ENCODE measurements at regions not wholly inside any gene's neighbourhood (a gene's known extent, or its start where the extent isn't known, plus 50 kb on each side); places are given as distances from the start of the nearest gene placed in this dataset.

GRCh38 chr4:136946307-136946907 is 585.9 kb downstream of the PCDH18 start:
- ChIA-PET POLR2A (no interaction called here), CTCF (no interaction called here)

DNA sequence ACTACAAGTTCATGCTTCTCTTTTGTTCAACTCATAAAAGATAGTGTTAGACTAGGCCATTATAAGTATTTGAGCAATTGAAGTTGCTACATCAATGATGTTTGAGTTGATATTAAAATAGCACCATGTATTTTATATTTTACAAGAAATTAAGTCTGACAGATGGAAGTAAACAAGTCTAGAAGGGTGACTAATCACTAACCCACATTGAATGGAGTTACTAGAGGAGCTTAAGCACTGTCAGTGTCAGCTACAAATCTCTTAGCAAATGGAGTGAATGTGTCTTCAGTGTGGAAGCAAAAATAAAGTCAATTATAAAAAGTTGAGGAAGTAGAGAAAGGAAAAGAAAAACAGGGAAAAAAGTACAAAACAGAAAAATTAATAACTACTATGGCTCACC is 592.5 kb downstream of the PCDH18 start:
- DNase-seq (ENCODE audit: low read depth, low spot score) = no peak
- H3K27ac ChIP-seq (ENCODE audit: low read depth, low read length) = no peak overlapping the region
- ChIA-PET CTCF (no interaction called here), POLR2A (no interaction called here)
- no peak overlapping the region for H3K4me3 ChIP-seq (ENCODE audit: low read depth, low read length)
- H3K27me3 ChIP-seq (ENCODE audit: control insufficient read depth, insufficient read depth, low read length) = no peaks in the 10 kb centered on the region
- TF ChIP-seq, protein P1, sequence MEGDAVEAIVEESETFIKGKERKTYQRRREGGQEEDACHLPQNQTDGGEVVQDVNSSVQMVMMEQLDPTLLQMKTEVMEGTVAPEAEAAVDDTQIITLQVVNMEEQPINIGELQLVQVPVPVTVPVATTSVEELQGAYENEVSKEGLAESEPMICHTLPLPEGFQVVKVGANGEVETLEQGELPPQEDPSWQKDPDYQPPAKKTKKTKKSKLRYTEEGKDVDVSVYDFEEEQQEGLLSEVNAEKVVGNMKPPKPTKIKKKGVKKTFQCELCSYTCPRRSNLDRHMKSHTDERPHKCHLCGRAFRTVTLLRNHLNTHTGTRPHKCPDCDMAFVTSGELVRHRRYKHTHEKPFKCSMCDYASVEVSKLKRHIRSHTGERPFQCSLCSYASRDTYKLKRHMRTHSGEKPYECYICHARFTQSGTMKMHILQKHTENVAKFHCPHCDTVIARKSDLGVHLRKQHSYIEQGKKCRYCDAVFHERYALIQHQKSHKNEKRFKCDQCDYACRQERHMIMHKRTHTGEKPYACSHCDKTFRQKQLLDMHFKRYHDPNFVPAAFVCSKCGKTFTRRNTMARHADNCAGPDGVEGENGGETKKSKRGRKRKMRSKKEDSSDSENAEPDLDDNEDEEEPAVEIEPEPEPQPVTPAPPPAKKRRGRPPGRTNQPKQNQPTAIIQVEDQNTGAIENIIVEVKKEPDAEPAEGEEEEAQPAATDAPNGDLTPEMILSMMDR (IDR thresholded peaks at IDR 0.05; ENCODE audit: low read depth, low read length) = no peak
- no peaks in the 10 kb centered on the region for H3K9me3 ChIP-seq (ENCODE audit: control insufficient read depth, insufficient read depth, low read length)

More at GRCh38 chr4:136946307-136946907, 585.9 kb downstream of the PCDH18 start:
- TF ChIP-seq, protein P1 (IDR thresholded peaks at IDR 0.05; ENCODE audit: low read depth, low read length) = no peak
- H3K4me3 ChIP-seq (ENCODE audit: low read depth, low read length) = no peak overlapping the region
- H3K27me3 ChIP-seq (ENCODE audit: control insufficient read depth, insufficient read depth, low read length) = no peaks in the 10 kb centered on the region
- no peaks in the 10 kb centered on the region for H3K9me3 ChIP-seq (ENCODE audit: control insufficient read depth, insufficient read depth, low read length)
- DNase-seq (ENCODE audit: low read depth, low spot score) = no peak
- no peak overlapping the region for H3K27ac ChIP-seq (ENCODE audit: low read depth, low read length)

- DNase-seq (ENCODE audit: low read depth, low spot score) = no peak
- CTCF ChIA-PET = no interaction called here
Observed at GRCh38 chr4:136935871-136936270, 596.4 kb downstream of the PCDH18 start.

GRCh38 chr4:136935305-136935704 is 597.0 kb downstream of the PCDH18 start:
- TF ChIP-seq, protein P1 (IDR thresholded peaks at IDR 0.05; ENCODE audit: low read depth, low read length) = no peak
- Histone ChIP-seq H3K4me3 (ENCODE audit: low read depth, low read length) (no peak overlapping the region), H3K27me3 (ENCODE audit: control insufficient read depth, insufficient read depth, low read length) (no peaks in the 10 kb centered on the region), H3K27ac (ENCODE audit: low read depth, low read length) (no peak overlapping the region), H3K9me3 (ENCODE audit: control insufficient read depth, insufficient read depth, low read length) (no peaks in the 10 kb centered on the region)
- POLR2A ChIA-PET = no interaction called here
- DNase-seq (ENCODE audit: low read depth, low spot score) = no peak
- CTCF ChIA-PET = no interaction called here

More at GRCh38 chr4:136935871-136936270, 596.4 kb downstream of the PCDH18 start:
- POLR2A ChIA-PET = no interaction called here
- H3K9me3 ChIP-seq (ENCODE audit: control insufficient read depth, insufficient read depth, low read length) = no peaks in the 10 kb centered on the region
- H3K4me3 ChIP-seq (ENCODE audit: low read depth, low read length) = no peak overlapping the region
- H3K27ac ChIP-seq (ENCODE audit: low read depth, low read length) = no peak overlapping the region
- TF ChIP-seq, protein P1 (IDR thresholded peaks at IDR 0.05; ENCODE audit: low read depth, low read length) = no peak
- H3K27me3 ChIP-seq (ENCODE audit: control insufficient read depth, insufficient read depth, low read length) = no peaks in the 10 kb centered on the region

DNA sequence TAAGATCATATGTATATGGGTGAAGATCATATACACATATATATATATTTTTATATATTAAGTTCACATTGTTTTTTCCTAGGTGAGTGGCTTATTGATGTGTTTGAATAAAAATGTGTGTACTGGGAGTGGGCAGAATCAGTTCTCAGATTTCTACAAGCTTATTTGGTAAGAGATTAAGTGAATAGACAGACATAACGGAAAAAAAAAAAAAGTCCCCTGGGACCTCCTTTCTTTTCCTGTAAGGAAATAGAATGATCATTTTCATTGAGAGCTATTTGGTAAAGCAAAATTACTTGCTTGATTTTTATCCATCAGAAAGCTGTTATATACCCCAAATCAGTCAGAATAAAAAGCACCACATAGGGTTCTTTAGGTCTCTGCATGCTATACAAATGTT is 597.7 kb downstream of the PCDH18 start:
- TF ChIP-seq, protein P1 (IDR thresholded peaks at IDR 0.05; ENCODE audit: low read depth, low read length) = no peak
- CTCF ChIA-PET = no interaction called here

More for the DNA sequence above, 597.7 kb downstream of the PCDH18 start:
- H3K27ac ChIP-seq (ENCODE audit: low read depth, low read length) = no peak overlapping the region
- POLR2A ChIA-PET = no interaction called here
- no peaks in the 10 kb centered on the region for H3K27me3 ChIP-seq (ENCODE audit: control insufficient read depth, insufficient read depth, low read length)
- no peak overlapping the region for H3K4me3 ChIP-seq (ENCODE audit: low read depth, low read length)
- no peak for DNase-seq (ENCODE audit: low read depth, low spot score)
- no peaks in the 10 kb centered on the region for H3K9me3 ChIP-seq (ENCODE audit: control insufficient read depth, insufficient read depth, low read length)
